ENCODE measurements at regions not wholly inside any gene's neighbourhood (a gene's known extent, or its start where the extent isn't known, plus 50 kb on each side); places are given as distances from the start of the nearest gene placed in this dataset.

DNA sequence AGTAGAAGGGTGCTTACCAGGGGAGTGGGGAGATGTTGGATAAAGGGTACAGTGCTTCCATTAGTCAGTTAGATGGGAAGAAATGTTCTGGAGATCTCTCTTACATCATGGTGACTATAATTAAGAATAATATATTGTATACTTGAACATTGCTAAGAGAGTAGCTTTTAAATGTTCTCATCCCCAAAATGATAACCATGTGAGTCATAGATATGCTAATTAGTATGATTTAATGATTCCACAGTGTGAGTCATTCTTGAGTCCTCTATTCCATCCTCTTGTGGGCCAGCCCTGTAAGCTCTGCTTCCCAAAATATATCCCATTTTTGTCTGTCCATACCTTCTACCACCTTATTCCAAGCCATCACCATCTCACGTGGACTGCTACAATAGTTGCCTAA is 80.6 kb upstream of the CDH11 start:
- DNase-seq (ENCODE audit: low spot score) = no peak

GRCh38 chr16:65201511-65201910 is 79.6 kb upstream of the CDH11 start:
- DNase-seq (ENCODE audit: low spot score) = no peak

DNA sequence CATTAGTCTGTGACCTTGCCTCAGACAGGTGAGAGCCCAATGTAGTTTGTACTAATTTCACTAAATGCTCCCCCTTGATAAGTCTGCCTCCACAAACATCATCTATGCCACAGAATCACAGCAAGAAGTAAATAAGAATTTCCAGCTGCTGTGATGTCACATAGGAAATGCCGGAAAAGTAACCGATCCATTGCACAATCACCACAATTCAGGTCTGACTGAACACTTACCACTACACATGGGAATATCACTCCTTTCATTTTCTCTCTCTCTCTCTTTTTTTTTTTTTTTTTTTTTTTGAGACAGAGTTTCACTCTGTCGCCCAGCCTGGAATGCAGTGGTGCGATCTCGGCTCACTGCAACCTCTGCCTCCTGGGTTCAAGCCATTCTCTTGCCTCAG is 79.0 kb upstream of the CDH11 start:
- DNase-seq (ENCODE audit: low spot score) = no peak

GRCh38 chr16:65200156-65200773 is 78.4 kb upstream of the CDH11 start:
- DNase-seq (ENCODE audit: low spot score) = no peak

GRCh38 chr16:65196420-65197075 is 74.7 kb upstream of the CDH11 start:
- no peak for DNase-seq (ENCODE audit: low spot score)

DNA sequence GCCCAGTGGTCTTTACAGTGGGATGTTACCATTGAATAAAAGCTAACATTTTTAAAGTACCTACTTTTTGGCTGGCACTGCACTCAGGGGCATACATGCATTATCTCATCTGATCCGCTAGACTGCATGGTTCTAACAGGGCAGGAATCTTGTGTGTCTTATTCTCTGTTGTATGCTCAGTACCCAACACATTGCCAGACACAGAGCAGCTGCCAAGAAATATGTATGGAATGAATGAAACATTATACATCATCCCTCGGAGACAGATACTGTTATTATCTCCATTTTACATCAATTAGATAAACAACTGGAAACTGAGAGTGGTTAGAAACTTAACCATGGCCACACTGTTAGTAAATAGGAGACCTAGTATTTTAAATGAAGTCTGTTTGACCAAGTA is 74.1 kb upstream of the CDH11 start:
- no peak for DNase-seq (ENCODE audit: low spot score)

GRCh38 chr16:65185241-65185778 is 63.4 kb upstream of the CDH11 start:
- DNase-seq (ENCODE audit: low spot score) = no peak

DNA sequence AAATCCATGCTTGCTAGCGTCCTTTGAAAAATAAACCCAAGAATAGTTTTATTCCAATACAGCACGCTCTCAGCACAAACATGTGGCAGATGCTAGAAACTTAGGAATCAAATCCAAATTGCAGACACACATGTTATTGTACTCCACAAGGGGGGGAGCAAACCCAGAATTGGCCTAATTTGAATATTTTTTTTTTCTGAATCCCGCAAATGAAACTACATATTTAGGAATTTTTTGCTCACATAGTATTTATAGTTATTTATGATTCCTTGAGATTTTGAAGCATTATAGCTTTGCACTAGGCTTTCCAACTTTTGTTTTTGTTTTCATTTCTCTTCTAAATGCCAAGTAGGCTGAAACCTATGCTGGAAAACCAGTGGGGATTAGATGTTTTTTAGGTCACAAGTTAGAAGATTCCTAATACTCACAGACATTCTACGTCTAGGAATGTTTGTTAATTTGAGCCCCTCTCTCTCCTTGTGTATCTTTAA is 59.3 kb upstream of the CDH11 start:
- no peak for DNase-seq (ENCODE audit: low spot score)

DNA sequence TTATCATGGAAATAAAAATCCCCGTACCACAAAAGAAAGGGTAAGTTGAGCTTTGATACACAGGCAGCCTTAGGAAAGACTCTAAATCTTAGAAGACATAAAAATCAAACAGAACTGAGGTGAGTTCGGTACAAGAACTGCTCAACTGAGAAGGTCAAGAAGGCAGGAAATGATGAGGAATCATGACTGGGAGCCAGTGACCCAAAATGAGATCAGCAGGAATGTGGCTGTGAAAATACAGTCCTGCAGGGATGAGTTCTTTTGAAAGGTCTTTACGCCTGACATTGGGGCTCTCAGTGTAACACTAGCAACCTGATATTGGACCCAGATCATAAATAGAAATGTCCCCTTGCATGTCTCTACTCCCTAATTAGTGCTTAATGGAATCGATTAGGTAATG is 56.3 kb upstream of the CDH11 start:
- DNase-seq (ENCODE audit: low spot score) = no peak

- no peak for DNase-seq (ENCODE audit: low spot score)
Measured at GRCh38 chr16:65176603-65177002, 54.7 kb upstream of the CDH11 start.

GRCh38 chr16:65172356-65172755 is 50.5 kb upstream of the CDH11 start:
- no peak for DNase-seq (ENCODE audit: low spot score)
